ENCODE measurements at regions not wholly inside any gene's neighbourhood (a gene's known extent, or its start where the extent isn't known, plus 50 kb on each side); places are given as distances from the start of the nearest gene placed in this dataset.

- 0 out of 2 replicates have a peak overlapping the region, but pooled peaks have one; percentile 80 for H3K27ac ChIP-seq
- no peak for DNase-seq (ENCODE audit: low read depth, low spot score)
Observed at GRCh38 chr2:4656326-4656725, 953.0 kb downstream of the DCDC2C start.

GRCh38 chr2:4662161-4662779 is 958.9 kb downstream of the DCDC2C start:
- DNase-seq (ENCODE audit: low read depth, low spot score) = no peak

More at GRCh38 chr2:4656326-4656725, 953.0 kb downstream of the DCDC2C start:
- no peak overlapping the region for H3K9ac ChIP-seq (ENCODE audit: insufficient read length)
- no peak for TF ChIP-seq EZH2 (IDR thresholded peaks at IDR 0.05)
- TF ChIP-seq FOXP2 (optimal IDR thresholded peaks at IDR 0.05; ENCODE audit: control extremely low read depth, extremely low read length, insufficient read depth) = no peak
- TF ChIP-seq POLR2AphosphoS5 (IDR thresholded peaks at IDR 0.05; ENCODE audit: borderline replicate concordance, low read depth, low read length) = 0 out of 2 replicates have a peak, but pooled peaks have one; percentile 33
- H3K9me3 ChIP-seq (ENCODE audit: low read depth, low read length) = no peaks in the 10 kb centered on the region
- H3K36me3 ChIP-seq (ENCODE audit: insufficient read depth, low read length) = no peaks in the 10 kb centered on the region
- H3K4me3 ChIP-seq = no peak overlapping the region

GRCh38 chr2:4668381-4668780 is 965.0 kb downstream of the DCDC2C start:
- TF ChIP-seq POLR2AphosphoS5 (IDR thresholded peaks at IDR 0.05; ENCODE audit: borderline replicate concordance, low read depth, low read length) (no peak), EZH2 (IDR thresholded peaks at IDR 0.05) (no peak), FOXP2 (optimal IDR thresholded peaks at IDR 0.05; ENCODE audit: control extremely low read depth, extremely low read length, insufficient read depth) (no peak)
- H3K36me3 ChIP-seq (ENCODE audit: insufficient read depth, low read length) = no peaks in the 10 kb centered on the region

More at GRCh38 chr2:4662161-4662779, 958.9 kb downstream of the DCDC2C start:
- no peak overlapping the region for H3K4me3 ChIP-seq
- no peak for TF ChIP-seq EZH2 (IDR thresholded peaks at IDR 0.05)
- TF ChIP-seq POLR2AphosphoS5 (IDR thresholded peaks at IDR 0.05; ENCODE audit: borderline replicate concordance, low read depth, low read length) = no peak
- no peak for TF ChIP-seq FOXP2 (optimal IDR thresholded peaks at IDR 0.05; ENCODE audit: control extremely low read depth, extremely low read length, insufficient read depth)
- no peaks in the 10 kb centered on the region for H3K9me3 ChIP-seq (ENCODE audit: low read depth, low read length)
- H3K9ac ChIP-seq (ENCODE audit: insufficient read length) = no peak overlapping the region
- no peak overlapping the region for H3K27ac ChIP-seq
- H3K36me3 ChIP-seq (ENCODE audit: insufficient read depth, low read length) = no peaks in the 10 kb centered on the region

GRCh38 chr2:4670331-4670730 is 967.0 kb downstream of the DCDC2C start:
- Histone ChIP-seq H3K9me3 (ENCODE audit: low read depth, low read length) (no peaks in the 10 kb centered on the region), H3K36me3 (ENCODE audit: insufficient read depth, low read length) (no peaks in the 10 kb centered on the region), H3K27ac (peak overlapping the region; percentile 69), H3K9ac (ENCODE audit: insufficient read length) (no peak overlapping the region), H3K4me3 (peak overlapping the region; percentile 51)
- DNase-seq (ENCODE audit: low read depth, low spot score) = peak; percentile 85
- no peak for TF ChIP-seq EZH2 (IDR thresholded peaks at IDR 0.05)
- no peak for TF ChIP-seq FOXP2 (optimal IDR thresholded peaks at IDR 0.05; ENCODE audit: control extremely low read depth, extremely low read length, insufficient read depth)
- TF ChIP-seq POLR2AphosphoS5 (IDR thresholded peaks at IDR 0.05; ENCODE audit: borderline replicate concordance, low read depth, low read length) = no peak

More at GRCh38 chr2:4668381-4668780, 965.0 kb downstream of the DCDC2C start:
- Histone ChIP-seq H3K27ac (no peak overlapping the region), H3K4me3 (no peak overlapping the region), H3K9ac (ENCODE audit: insufficient read length) (no peak overlapping the region), H3K9me3 (ENCODE audit: low read depth, low read length) (no peaks in the 10 kb centered on the region)
- no peak for DNase-seq (ENCODE audit: low read depth, low spot score)

- Histone ChIP-seq H3K4me3 (peak overlapping the region; percentile 59), H3K27ac (no peak overlapping the region), H3K9ac (ENCODE audit: insufficient read length) (no peak overlapping the region), H3K36me3 (ENCODE audit: insufficient read depth, low read length) (no peaks in the 10 kb centered on the region), H3K9me3 (ENCODE audit: low read depth, low read length) (no peaks in the 10 kb centered on the region)
- TF ChIP-seq EZH2 (IDR thresholded peaks at IDR 0.05) (no peak), POLR2AphosphoS5 (IDR thresholded peaks at IDR 0.05; ENCODE audit: borderline replicate concordance, low read depth, low read length) (no peak), FOXP2 (optimal IDR thresholded peaks at IDR 0.05; ENCODE audit: control extremely low read depth, extremely low read length, insufficient read depth) (no peak)
- DNase-seq (ENCODE audit: low read depth, low spot score) = no peak
Observed at GRCh38 chr2:4673025-4673489, 969.7 kb downstream of the DCDC2C start.

- no peak for DNase-seq (ENCODE audit: low read depth, low spot score)
- no peak overlapping the region for H3K9ac ChIP-seq (ENCODE audit: insufficient read length)
- no peaks in the 10 kb centered on the region for H3K9me3 ChIP-seq (ENCODE audit: low read depth, low read length)
- H3K27ac ChIP-seq = no peak overlapping the region
- no peaks in the 10 kb centered on the region for H3K36me3 ChIP-seq (ENCODE audit: insufficient read depth, low read length)
- H3K4me3 ChIP-seq = no peak overlapping the region
- TF ChIP-seq EZH2 (IDR thresholded peaks at IDR 0.05) (no peak), FOXP2 (optimal IDR thresholded peaks at IDR 0.05; ENCODE audit: control extremely low read depth, extremely low read length, insufficient read depth) (no peak), POLR2AphosphoS5 (IDR thresholded peaks at IDR 0.05; ENCODE audit: borderline replicate concordance, low read depth, low read length) (no peak)
Observed at GRCh38 chr2:4674007-4674406, 970.6 kb downstream of the DCDC2C start.

- TF ChIP-seq FOXP2 (optimal IDR thresholded peaks at IDR 0.05; ENCODE audit: control extremely low read depth, extremely low read length, insufficient read depth) (no peak), EZH2 (IDR thresholded peaks at IDR 0.05) (no peak), POLR2AphosphoS5 (IDR thresholded peaks at IDR 0.05; ENCODE audit: borderline replicate concordance, low read depth, low read length) (no peak)
- no peaks in the 10 kb centered on the region for H3K9me3 ChIP-seq (ENCODE audit: low read depth, low read length)
- no peak for DNase-seq (ENCODE audit: low read depth, low spot score)
- no peaks in the 10 kb centered on the region for H3K36me3 ChIP-seq (ENCODE audit: insufficient read depth, low read length)
- no peak overlapping the region for H3K4me3 ChIP-seq
- no peak overlapping the region for H3K27ac ChIP-seq
- H3K9ac ChIP-seq (ENCODE audit: insufficient read length) = no peak overlapping the region
Observed at GRCh38 chr2:4675295-4675694, 971.9 kb downstream of the DCDC2C start.

GRCh38 chr2:4678927-4679326 is 975.6 kb downstream of the DCDC2C start:
- H3K9me3 ChIP-seq (ENCODE audit: low read depth, low read length) = no peaks in the 10 kb centered on the region
- no peak for DNase-seq (ENCODE audit: low read depth, low spot score)
- TF ChIP-seq POLR2AphosphoS5 (IDR thresholded peaks at IDR 0.05; ENCODE audit: borderline replicate concordance, low read depth, low read length) = no peak
- TF ChIP-seq EZH2 (IDR thresholded peaks at IDR 0.05) = no peak
- TF ChIP-seq FOXP2 (optimal IDR thresholded peaks at IDR 0.05; ENCODE audit: control extremely low read depth, extremely low read length, insufficient read depth) = no peak

More at GRCh38 chr2:4678927-4679326, 975.6 kb downstream of the DCDC2C start:
- no peaks in the 10 kb centered on the region for H3K36me3 ChIP-seq (ENCODE audit: insufficient read depth, low read length)
- H3K4me3 ChIP-seq = no peak overlapping the region
- H3K27ac ChIP-seq = no peak overlapping the region
- H3K9ac ChIP-seq (ENCODE audit: insufficient read length) = no peak overlapping the region
